SK-N-DZ (cell line): ENCODE measurements at regions not wholly inside any gene's neighbourhood (a gene's known extent, or its start where the extent isn't known, plus 50 kb on each side); places are given as distances from the start of the nearest gene placed in this dataset.
"Not testable (repeated sequence)": the region's sequence is repeated elsewhere in the genome, so short reads cannot be mapped to it uniquely, and the experiment has no call there.

Experiments
- DNase-seq: peaks from one replicate; pipeline ENCODE4 v3.0.0-alpha.2; 2015; ENCODE audit warnings: low spot score

DNA sequence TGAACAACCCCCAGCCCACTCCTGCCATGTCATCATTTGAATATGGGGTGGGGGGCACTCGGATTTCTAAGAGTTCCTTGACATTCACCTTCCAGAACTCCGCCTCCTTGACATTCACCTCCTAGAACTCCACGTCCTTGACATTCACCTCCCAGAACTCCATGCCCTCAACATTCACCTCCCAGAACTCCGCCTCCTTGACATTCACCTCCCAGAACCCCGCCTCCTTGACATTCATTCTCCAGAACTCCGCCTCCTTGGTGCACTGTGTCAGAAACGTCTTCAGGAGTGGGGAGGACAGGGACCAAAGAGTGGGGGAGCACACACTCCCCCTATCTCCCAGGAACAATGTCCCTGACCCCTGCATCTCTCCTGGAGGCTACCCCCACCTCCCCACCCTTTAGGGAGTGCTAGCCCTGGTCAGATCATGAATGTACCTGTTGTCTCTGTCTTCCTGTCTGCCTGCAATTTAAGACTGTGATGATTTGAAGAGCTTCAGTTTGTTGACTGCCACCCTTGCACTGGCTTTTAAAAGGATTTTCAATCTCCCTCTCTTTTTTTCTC is 110.1 kb downstream of the NPTX2 start:
- no peak for DNase-seq

DNA sequence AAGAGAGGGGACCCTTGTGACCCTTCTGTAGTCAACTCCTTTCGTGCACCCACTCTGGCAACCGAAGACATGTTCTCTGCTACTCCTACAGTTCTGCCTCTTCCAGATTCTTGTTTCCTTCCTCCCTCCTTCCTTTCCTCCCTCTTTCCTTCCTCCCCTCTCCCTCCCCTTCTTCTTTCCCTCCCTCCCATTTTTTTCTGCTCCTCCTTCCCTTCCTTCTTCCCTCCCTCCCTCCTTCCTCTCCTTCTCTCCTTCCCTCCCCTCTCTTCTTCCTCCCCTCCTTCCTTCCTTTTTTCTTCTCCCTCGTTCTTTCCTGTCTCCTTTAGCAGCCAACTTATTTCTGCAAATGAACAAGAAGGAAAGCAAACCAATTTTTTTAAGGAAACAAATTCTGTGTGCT is 111.5 kb downstream of the NPTX2 start:
- DNase-seq = no peak

DNA sequence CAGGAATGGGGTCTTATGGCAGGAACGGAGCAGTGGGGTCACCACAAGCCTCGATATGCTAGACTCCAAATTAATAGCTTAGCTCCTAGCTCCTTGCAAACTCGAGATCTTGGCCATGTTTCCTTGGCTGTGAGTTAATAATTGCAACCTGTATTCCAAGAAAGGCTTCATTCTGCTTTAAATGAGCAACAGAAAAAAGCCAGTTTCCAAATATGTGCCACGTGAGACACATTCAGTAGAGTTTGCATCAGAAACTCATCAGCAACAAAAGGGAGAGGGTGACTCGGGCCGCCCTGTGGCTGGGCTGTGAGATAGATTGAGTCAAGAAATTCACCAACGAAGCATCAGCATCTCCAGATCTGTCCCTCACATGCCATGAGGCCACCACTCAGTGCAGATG is 112.0 kb downstream of the NPTX2 start:
- no peak for DNase-seq

DNA sequence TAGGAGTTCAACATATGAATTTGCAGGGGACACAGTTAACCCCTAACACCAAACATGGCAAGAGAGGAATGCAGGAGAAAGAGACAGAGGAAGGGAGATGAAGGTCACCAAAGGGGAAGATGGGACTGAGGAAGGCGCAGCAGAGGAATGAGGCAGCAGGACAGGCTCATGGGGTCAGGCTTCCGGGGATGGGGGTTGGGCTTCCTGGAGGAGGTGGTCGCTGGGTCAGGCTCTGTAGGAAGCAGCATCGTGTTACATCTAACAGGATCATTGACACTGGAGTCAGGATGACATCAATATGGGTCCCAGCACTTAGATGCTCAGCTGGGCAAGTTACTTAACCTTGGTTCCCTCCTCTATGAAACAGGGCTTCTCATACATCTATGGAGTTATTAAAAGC is 113.2 kb downstream of the NPTX2 start:
- no peak for DNase-seq

DNA sequence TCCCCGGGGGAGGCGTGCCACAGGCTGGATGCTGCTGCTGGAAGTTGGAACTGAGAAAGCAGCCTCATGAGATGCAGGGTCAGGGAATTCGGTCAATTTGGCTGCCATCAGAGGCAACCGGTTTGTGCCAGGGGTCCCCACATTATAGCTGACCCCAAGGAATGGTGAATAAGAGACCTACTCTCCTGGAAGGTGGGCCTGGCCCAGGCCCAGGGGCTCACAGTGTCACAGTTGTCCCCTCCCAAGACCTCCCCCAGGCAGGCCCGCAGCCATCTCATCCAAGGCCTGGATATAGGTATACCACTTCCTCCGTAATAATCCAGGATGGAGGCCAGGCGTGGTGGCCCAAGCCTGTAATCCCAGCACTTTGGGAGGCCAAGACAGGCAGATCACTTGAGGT is 114.6 kb downstream of the NPTX2 start:
- no peak for DNase-seq

DNA sequence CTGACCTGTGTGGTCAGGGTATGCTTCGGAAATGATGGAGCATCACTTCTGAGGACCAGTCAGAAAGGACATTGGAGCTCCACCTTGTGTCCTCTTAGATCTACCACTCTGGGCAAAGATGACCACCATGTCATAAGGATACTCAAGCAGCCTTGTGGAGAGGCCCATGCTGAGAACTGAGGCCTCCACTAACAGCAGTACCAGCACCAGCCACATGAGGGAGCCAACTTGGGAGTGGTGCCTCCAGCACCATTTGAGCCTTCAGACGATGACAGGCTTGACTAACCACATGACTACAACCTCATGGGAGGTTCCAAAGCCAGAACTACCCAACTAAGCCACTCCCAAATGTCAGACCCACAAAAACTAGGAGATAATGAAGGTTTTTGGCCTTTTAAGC is 116.0 kb downstream of the NPTX2 start:
- DNase-seq = peak; percentile 30

DNA sequence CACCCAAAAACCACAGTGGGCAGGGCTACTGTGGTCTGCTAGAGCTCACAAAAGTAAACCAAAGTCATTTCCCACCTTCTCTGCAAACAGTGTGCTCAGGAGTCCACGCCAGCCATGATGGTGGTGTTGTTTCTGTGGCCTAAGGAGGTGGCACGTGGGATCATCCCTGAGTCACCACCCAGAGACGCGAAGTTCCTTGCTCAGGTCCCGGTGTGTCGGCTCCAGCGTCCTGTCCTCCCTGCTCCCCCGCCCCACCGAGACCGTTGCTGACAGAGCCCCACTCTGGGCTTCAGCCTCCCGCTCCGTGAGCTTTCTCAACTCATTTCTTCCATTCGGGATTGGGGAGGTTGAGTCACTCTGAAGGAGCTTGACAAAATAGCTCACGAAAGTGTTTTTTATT is 118.7 kb downstream of the NPTX2 start:
- DNase-seq = no peak

DNA sequence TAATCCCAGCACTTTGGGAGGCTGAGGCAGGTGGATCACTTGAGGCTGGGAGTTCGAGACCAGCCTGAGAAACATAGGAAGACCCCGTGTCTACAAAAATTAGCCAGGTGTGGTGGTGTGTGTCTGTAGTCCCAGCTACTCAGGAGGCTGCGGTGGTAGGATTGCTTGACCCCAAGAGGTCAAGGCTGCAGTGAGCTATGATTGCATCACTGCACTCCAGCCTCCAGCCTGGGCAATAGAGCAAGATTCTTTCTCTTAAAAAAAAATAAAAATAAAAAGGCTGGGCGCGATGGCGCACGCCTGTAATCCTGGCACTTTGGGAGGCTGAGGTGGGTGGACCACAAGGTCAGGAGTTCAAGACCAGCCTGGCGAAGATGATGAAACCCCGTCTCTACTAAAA is 119.4 kb downstream of the NPTX2 start:
- not testable (repeated sequence) for DNase-seq

DNA sequence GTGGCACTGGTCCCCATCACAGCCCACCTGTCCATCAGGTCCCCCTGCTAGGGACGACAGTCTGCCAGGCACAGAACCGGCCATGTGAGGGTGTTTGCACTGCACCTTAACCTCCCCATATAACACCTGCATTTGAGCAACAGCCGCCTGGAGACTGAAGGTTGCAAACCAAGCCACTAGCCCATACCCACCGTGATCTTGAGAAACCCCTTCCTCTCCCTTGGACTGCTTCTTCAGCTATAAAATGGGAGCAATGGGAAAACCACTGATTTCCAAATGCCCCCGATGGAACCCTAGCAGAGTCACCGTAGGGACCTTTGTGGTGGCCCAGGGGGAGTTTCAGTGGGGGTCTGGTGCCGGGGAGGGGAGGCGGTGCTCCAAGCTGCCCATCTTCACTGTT is 120.1 kb downstream of the NPTX2 start:
- DNase-seq = no peak

DNA sequence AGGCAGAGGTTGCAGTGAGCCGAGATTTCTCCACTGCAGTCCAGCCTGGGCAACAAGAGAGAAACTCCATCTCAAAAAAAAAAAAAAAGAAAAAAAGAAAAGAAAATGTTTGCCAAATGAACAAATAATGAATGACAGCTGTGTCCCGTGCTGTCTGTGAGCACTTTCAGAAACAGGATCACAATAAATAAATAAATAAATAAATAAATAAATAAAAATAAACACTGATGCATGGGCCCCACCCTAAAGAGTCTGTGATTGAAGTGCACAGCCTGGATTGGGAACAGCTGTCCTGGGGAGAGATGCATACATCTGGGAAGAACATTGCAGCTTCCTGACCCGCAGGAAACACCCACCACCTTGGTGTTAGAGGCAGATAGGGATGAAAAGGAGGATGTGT is 123.6 kb downstream of the NPTX2 start:
- no peak for DNase-seq

DNA sequence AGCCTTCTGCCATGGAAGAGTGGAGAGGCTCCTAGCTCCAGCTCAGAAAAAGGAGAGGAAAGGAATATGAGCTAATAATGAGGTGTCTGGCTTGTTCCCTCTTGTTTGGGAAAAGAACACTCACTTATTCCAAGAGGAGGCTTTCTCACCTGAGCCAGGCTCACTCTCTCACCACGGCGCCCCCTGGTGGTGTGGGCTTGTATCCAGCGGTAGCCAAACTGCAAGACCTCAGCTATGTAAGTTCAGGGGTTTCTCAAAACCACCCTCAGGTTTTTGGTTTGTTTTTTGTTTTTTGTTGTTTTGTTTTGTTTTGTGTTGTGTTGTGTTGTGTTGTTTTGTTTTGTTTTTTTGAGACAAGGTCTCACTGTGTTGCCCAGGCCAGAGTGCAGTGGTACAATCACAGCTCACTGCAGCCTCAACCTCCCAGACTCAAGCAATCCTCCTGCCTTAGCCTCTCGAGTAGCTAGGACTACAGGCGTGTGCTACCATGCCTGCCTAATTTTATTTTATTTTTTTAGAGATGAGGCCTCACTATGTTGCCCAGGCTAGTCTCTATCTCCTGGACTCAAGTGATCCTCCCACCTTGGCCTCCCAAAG is 124.0 kb downstream of the TMEM130 start:
- peak; percentile 47 for DNase-seq

DNA sequence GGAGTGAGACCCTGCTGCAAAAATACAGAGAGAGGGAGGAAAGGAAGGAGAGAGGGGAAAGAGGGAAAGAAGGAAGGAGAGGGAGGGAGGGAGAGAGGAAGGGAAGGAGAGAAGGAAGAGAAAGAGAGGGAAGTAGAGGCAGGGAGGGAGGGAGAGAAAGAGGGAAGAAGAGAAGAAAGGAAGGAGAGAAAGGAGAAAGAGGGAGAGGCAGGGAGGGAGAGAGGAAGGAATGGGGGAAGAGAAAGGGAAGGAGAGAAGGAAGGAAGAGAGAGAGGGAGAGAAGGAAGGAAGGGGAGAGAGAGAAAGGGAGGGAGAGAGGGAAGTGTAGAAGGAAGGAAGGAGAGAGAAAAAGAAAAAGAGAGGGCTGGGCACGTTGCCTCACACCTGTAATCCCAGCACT is 121.7 kb downstream of the TMEM130 start:
- DNase-seq = no peak

DNA sequence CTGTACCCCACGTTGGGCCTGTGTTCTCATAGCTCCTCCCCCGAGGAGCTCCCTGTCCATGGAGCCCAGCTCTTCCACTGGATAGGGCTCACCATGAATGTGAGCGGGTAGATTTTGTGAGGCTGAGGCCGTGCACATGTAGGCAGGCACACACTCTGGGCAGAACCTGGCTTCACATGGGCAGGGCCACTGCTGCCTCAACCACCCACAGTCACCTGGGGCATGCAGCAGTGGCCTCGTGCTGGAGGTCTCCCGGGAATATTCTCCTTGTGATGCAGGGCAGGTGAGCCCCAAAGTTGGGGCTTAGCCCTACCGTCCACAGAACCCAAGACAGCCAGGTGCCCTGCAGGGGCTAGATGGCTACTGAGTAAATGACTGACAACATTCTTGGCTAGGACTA is 116.6 kb downstream of the TMEM130 start:
- DNase-seq = no peak

DNA sequence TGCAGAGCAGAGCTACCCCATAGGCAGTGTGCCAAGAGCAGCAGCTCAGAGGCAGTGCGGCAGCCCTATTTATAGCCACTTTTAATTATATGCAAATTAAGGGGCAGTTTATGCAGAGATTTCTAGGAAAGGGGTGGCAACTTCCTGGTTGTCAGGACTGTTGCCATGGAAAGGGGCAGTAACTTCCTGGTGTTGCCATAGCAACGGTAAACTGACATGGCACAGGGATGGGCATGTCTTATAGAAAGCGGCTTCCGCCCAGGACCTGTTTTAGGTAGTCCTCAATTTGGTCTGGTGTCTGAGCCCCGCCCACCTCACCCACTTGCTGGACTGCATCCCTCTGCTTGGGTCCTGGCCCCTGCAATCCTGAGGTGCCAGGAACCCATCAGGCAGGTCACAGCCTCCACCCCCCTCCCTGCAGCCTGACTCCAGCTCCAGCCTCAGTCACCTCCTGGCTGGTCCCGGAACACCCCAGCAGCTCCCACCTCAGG is 115.8 kb downstream of the TMEM130 start:
- DNase-seq = peak; percentile 18

DNA sequence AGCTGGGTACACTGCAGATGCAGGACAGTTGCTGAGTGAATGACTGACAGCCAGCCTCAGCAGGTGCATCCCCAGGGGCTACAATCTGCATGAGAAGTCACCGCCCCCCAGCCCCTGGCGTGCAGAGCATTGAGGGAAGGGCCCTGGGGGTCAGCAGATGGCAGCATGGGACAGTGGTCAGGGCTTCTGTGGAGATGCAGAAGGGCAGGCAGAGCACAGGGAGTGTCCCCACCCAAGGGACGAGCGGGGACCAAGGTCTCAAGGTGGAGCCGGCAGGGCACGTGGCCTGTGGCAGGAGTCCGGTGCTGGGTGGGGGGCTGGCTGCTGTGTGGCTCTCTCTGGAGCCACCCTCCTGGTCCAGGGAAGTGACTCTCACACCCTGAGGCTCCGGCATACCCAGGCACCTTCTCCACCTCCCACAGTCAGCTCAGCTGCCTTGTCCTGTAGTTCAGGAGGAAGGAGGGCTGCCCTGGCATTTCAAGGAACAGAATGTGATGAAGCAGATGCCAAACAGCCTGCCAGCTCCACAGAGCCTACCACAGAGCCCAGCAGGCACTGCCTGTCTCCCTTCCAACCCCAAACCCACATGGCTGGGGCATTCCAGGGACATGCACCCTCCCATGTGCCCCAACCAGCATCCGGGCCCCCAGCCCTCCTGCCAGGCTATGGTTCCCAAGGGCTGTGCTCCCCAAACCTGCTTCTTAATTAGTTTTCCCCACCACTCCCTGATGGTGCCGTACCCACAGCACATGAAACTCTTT is 114.5 kb downstream of the TMEM130 start:
- DNase-seq = no peak

DNA sequence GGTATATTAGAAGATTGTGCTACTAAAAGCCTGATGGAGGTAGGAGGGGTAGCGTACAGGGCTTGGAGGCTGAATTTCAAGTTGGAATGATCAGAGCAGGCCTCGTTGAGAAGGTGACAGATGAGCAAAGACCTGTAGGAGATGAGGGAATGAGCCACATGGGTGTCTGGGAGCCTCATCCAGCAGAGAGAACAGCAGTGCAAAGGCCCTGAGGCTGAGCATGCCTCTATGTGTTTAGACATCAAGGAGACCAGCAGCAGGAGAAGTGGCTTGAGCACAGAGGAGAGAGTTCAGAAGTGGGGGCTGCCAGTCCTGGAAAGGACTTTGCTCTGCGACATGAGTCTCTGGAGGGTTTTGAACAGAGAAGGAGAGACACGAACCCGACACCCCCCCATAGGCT is 111.7 kb downstream of the TMEM130 start:
- no peak for DNase-seq

DNA sequence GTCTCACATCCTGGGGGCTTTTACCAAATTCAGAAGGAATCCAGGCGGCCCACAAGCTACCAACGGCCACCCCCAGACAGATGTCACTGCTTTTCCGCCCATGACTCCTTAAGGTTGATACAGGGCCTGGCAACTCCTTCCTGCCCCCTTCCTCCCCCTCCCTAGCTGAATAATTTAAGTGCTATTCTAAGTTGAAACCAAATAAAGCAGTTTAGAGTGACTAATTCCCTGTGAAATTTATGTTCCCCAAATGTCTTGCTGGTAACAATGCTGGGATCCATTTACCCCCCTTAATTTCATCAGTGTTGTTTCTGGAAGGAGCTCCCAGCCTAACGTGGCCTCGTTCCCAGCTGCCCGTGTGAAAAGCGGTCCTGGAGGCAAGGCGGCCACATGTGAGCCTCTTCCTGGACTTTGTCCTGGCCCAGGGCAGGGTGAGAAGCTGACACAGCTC is 109.6 kb downstream of the TMEM130 start:
- no peak for DNase-seq

DNA sequence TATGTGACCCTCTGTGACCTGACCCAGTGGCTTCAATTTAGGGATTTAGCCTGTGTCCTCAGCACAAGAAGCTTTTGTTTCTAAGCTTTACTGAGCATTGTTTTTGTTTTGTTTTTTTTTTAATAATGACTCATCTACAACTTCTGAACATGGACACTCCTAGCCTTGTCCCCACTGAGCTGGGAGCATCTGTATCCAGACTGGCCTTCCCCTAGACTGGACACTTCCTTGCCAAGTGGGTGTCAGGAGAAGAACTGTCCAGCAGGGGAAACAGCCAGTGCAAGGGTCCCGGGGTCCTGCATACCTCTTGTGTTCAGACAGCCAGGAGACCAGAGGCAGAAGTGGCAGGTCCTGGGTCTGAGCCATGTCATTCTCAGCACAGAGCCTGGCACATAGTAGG is 108.6 kb downstream of the TMEM130 start:
- DNase-seq = no peak

DNA sequence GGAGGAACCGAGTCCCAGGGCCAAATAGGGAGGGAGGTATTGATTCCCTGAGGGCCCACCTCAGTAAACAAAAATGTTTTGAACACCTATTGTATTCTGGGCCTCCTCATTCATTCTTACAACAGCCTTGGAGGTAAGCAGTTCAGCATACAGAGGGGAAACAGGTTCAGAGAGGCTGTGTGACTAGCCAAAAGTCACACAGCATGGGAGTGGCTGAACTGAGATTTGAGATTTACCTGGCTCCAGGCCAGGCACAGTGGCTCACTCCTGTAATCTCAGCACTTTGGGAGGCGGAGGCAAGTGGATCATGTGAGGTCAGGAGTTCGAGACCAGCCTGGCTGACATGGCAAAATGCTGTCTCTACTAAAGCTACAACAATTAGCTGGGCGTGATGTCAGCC is 107.2 kb downstream of the TMEM130 start:
- DNase-seq = no peak

DNA sequence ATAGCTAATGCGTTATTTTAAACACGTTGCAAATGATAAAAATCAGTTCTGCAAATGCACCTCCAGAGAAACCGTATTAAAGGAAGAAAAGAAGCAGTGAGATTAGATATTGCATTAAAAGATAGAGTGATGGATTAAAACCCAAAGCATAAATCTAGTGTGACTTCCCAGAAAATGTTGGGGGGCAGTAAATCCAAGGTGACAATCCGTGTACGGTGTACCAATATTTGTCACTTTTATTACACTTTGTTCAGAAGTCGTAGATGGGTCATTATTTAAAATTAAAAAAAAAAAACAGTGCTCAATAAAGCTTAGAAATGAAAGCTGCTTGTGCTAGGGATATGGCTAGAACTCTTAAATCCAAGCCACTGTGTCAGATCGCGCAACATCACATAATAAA is 106.4 kb downstream of the TMEM130 start:
- no peak for DNase-seq

DNA sequence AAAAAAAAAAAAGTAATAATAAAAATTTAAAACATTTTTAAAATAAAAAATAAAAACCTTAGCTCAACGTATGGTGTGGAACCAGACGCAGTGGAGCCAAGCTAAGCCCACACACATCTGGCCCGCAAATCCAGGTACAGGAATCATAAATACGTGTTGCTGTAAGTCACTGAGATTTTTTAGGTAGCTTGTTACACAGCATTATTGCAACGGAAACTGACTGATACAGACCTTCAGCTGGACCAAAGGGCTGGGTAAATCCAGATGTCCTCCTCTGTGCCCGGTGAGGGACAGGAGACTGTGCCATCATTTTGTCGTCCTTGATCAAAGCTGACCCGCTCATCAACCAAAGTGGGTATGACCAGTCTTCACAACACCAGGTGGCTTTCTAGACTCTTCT is 104.9 kb downstream of the TMEM130 start:
- DNase-seq = no peak

DNA sequence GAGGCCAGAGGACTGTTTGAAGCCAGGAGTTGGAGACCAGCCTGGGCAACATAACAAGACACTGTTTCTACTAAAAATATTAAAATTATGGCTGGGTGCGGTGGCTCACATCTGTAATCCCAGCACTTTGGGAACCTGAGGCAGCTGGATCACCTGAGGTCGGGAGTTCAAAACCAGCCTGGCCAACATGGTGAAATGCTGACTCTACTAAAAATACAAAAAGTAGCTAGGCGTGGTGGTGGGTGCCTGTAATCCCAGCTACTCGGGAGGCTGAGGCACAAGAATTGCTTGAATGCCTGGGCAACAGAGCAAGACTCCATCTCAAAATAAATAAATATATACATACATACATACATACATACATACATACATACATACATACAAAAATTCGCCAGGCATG is 99.7 kb downstream of the TMEM130 start:
- DNase-seq = not testable (repeated sequence)

DNA sequence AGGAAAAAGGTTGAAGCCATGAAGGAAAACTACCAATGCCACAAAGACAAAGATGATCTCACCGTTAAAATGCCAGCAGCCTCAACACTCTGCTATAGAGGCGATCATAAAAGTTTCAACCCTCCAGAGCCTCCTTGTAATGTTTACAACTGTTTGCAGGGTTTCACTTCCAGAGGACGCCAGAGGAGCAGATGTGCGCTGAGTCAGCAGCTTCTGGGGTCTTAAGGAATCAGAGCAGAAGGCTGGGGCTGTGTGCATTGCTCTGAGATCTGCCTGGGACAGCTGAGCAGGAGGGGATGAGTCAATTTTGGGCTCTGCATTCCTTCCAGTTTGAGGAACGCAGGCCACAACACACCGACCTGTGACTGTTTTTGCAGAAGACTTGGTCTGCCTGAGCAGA is 98.3 kb downstream of the TMEM130 start:
- DNase-seq = no peak
